Right kidney (tissue), 1 donor: ENCODE measurements at regions not wholly inside any gene's neighbourhood (a gene's known extent, or its start where the extent isn't known, plus 50 kb on each side); places are given as distances from the start of the nearest gene placed in this dataset.
"Not testable (repeated sequence)": the region's sequence is repeated elsewhere in the genome, so short reads cannot be mapped to it uniquely, and the experiment has no call there.

Experiments used
- DNase-seq: peaks from one replicate; pipeline ENCODE4 v3.0.0-alpha.2; 2016

DNA sequence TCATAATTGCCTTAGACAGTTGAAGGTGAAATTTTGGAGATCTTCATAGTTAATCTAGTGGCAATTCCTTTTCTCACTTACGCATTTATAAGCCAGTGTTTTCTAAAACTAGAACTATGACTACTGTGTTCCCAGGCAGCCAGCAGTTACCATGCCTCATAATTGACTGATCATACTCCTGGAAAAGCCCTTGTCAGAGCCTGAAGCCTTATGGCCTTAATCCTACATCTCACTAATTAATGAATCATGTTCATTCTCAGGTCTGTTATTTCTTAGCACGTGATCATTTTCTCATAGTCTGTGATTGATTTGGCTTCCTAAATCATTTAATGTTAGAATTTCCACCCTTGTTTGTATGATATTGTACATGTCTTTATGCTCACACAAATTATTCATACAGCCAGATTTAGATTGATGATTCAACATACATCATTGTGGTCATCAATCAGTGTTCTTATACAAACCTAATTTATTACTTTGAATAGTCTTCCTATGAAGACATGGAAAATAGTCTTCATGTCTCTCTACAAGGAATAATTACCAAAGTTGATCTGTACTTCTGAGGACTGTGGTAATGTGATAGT is 132.6 kb upstream of the ASCC3 start:
- DNase-seq = no peak

DNA sequence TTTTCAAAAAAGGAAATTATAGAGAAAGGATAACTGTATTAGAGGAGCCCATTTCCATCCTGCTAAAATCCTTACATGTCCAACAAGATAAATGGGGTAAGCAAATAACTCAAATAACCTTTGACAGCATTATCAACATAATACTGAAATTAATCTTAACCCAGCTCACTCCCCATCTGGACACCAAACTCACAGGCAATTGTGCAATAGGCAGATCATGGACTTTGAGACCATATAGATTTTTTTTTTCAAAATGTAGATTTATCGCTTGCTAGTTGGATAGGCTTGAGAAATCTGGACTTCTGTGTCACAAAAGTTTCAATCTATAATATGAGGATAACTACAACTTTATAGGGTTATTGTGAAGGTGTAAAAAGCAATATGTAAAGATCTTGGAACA is 134.4 kb upstream of the ASCC3 start:
- no peak for DNase-seq

DNA sequence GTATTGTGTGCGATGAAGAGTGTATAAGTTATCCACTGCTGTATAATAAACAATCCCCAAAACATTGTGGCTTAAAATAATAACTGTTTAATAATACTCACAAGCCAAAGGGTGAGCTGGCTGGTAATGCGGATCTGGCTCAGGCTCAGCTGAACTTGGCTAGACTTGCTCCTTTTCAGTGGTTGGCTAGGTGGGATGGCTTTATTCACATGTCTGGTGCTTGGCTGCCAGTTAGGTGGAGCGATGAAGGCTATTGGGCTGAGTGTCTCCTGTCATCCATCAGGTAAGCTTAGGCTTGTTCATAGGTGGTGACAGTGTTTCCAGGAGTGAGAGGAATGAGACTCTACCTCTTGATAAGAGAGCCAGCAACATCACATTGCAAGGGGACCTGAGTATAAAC is 135.0 kb upstream of the ASCC3 start:
- no peak for DNase-seq

DNA sequence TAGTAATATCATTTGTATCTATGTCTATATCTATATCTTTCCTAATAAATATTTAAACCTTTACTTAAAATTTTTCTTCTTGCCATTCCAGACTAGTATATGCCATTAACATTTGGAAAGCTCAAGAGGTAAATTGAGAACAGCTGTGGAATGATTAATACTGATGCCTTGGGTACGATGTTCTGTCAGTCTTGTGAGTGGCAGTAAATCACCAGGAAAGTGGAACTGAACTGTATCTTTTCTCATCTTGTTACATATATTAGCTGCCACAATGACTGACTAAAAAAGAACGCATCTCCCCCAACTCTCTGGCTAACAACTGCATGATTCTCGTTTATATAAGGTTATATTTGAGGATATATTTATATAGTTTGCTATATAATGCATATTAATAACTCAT is 137.0 kb upstream of the ASCC3 start:
- DNase-seq = no peak

DNA sequence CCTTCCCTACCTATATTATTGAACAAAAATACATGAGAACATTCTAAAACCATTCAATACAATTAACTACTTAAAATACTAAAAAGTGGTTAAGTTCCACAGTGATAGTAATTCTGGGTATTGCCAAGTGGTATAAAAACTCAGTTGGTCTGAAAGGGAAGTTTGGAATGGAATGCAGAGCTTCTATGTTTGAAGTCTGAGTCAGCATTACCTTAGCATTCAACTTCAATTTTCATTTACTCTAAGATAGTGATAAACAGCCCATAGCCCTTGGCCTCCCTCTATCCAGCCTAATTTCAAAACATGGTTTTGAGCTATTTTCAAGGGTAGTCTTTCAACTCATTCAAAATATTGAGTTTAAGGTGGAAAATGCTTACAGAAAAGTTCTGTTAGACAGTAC is 140.4 kb upstream of the ASCC3 start:
- DNase-seq = no peak

DNA sequence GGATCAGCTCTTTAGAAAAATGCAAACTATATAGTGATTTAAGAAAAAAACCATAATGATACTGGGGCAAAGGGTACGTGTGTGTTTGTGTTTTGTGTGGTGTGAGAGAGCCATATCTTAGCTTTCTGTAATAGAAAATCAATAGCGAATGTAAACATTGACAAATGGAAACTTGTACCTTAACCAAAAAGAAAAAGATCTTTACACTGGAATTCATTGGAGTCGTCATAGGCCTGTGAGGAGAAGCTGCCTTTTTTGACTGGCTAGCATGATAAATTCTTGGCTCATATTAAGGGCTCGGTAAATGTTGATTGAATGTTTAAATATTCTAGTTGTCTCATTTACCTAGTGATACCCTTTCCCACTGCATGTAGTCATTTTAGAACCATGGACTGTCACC is 161.8 kb upstream of the ASCC3 start:
- no peak for DNase-seq

DNA sequence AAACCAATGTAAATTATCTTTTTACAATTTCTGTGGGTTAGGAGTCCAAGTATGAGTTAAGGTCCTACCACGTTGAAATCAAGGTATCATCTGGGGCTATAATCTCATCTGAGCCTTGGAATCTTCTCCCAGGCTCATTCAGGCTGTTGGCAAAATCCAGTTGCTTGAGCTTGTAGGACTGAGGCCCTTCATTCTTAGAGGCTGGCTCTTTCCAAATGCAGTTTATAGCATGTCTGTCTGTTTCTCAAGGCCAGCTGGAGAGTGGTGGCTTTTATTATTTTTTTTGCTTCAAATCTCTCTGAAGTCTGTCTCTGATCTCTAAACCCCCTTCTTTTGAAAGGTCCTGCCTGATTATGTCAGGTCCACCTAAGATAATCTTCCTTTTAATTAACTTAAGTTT is 177.2 kb upstream of the ASCC3 start:
- no peak for DNase-seq

DNA sequence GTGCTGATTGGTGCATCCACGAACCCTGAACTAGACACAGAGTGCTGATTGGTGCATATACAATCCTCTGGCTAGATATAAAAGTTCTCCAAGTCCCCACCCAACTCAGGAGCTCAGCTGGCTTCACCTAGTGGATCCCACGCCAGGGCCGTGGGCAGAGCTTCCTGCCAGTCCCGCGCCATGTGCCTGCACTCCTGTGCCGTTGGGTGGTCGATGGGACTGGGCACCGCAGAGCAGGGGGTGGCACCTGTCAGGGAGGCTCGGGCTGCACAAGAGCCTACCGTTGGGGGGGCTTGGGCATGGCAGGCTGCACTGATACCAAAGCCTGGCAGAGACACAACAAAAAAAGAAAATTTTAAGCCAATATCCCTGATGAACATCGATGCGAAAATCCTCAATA is 185.4 kb upstream of the ASCC3 start:
- no peak for DNase-seq

DNA sequence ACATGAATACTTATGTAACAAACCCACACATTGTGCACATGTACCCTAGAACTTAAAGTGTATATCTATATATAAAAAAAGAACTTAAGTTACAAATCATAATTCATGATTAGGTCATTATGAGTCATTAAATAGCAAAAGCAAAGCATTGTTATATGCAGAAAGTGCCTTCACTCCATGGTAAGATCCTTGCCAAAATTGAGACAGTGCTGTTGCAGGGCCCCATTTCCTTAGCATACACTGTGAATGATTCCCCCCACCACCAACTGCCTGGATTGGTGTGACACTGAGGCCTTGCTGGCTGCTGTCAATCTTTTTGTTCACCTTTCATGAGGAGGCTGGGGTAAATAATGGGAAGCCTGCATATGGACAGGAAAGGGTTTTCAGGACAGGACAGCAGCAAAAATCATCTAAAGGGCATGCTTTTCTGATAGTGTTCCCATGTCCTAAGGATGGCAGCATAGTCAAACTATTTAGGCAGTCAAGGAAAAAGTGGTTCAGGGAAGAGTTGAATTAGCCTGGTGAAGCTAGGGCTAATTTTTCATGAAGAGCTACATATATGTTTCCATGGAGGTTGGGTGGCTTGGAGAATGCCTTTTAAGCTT is 188.2 kb upstream of the ASCC3 start:
- DNase-seq = no peak

DNA sequence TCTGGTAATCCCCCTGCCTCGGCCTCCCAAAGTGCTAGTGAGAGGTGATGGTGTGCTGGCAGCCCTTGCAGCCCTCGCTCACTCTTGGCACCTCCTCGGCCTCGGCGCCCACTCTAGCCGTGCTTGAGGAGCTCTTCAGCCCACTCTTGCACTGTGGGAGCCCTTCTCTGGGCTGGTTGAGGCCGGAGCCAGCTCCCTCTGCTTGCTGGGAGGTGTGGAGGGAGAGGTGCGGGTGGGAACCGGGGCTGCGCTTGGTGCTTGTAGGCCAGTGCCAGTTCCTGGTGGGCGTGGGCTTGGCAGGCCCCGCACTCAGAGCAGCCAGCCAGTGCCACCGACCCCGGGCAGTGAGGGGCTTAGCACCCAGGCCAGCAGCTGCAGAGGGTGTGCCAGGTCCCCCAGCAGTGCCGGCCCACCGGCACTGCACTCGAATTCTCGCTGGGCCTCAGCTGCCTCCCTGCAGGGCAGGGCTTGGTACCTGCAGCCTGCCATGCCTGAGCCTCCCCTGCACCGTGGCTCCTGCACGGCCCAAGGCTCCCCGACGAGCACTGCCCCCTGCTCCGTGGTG is 189.0 kb upstream of the ASCC3 start:
- no peak for DNase-seq

DNA sequence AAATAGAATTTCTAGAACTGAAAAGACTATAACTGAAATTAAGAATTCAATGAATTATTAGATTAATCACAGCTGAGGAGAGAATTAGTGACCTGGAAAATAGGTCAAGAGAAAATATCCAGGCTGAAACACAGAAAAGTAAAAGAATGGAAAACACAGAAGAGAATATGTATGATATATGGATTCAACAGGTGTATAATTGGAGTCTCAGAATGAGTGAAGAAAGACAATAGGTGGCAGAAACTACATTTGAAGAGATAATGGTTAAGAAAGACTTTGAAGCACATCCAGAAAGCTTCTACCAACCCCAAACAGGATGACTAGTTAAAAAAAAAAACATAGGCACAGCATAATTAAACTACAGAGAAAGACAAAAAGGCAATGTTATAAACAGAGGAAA is 196.2 kb upstream of the ASCC3 start:
- DNase-seq = no peak

DNA sequence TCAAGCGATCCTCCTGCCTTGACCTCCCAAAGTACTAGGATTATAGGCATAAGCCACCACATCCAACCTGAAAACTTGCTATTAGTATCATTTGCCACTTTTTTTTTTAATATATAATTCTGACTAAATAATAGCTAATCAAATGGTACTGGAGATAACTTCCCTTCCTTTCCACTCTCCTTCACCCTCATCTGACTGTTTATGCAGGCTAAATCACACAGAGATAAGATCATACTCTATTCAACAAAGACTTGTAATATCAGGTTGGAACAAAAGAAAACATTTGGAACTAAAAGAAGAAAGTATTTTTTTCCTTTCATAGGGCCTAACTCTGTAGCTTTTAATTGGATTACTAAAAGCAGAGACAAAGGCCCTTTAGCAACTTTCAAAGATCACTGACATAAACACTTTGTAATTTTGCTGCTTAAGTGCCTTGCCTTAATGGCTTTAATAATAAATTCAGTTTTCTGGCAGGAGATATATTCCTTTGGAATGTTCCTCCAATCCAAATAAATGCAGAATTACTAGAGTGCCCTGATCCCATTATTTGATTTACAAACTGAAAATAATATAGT is 198.7 kb upstream of the ASCC3 start:
- no peak for DNase-seq

DNA sequence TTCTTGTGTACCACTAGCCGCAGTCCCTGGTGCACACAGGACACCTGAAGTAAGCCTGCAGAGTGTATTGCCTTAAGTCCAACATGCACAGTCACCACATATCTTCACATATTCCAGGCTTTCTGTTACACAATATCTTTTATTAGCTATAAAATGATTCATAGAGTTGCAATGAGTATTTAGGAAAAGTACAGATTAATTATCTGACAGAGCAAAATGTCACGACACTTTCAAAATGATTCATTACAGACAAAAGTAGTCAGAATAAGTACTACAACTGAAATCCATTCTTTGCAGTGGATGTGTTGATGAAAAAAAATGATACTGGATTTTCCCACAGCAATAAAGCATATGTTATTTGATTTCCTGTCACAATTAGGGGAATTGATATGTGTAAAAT is 199.5 kb upstream of the ASCC3 start:
- no peak for DNase-seq

DNA sequence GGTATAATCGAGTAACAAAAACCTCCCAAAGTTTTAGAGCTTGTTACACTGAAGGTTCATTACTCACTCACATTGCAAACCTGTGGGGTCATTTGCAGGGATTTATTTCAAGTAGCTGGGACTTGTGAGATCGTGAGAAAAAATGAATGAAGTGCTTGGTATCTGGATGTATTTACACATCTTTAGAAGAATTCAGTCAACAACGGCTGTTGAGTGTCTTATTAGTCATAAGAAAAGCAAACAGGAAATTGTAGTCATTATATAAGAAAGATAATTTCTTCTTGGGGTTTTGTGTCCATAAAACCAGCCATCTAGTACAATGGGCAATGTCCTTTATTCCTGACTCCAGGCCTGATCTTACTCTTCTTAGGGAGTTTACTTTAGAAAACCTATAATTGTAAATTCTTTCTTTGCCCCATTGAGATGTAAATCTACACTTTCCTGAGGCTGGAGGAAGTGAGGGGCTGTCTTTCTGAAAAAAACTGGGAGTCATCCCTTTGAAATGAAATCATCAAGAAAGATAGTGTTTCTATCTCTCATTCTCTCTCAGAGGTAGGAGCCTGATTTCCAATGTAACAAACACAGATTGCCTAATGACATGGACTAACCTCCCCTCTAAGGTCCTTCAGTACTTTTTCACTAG is 202.5 kb upstream of the ASCC3 start:
- no peak for DNase-seq

DNA sequence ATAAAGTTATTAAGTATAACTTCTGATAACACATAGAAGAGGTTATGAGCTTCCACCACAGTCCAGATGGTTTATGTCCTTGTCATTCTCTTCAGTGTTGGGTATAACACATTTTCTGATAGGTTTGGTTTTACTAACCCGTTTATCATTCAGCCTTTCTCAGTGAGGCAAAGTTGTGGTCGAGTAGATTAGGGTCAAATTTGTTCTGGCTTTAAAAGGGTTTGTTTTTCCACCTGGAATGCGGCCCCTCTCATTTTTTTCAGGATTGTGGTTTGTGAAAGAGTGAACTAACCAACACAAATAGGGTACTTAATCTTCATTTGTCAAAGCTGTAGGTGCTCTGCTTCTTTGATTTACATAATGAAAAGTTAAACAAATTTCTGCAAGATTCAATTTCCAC is 204.2 kb upstream of the ASCC3 start:
- DNase-seq = no peak

DNA sequence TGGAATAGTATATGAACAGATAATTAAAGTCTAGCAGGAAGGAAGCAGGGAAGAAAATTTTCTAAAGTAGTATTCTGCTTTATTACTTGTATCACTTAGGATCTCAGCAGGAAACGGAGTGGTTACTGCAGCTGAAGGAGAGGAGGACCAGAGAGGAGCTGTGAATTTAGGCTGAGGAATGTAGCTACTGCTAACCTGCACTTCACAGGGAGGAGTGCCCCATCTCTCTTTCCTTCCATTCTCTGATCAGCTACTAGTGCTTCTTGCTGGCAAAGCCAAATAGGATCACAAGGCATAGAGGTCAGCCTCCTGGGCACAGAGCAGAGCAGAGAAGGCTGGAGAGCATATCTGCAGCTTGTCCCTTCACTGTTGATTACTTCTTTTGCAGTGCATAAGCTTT is 205.3 kb upstream of the ASCC3 start:
- DNase-seq = no peak

DNA sequence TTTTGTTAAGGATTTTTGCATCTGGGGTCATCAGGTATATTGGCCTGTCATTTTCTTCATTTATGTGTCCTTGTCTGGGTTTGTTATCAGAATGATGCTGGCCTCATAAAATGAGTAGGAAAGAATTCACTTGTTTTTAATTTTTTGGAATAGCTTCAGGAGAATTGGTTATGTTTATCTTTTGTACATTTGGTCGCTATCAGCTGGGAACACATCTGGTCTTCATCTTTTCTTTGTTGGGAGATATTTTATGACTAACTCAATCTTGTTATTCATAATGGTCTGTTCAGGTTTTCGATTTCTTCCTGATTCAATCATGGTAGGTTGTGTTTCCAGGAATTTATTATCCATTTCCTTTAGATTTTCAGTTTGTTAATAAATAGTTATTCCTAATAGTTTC is 207.5 kb upstream of the ASCC3 start:
- DNase-seq = no peak

DNA sequence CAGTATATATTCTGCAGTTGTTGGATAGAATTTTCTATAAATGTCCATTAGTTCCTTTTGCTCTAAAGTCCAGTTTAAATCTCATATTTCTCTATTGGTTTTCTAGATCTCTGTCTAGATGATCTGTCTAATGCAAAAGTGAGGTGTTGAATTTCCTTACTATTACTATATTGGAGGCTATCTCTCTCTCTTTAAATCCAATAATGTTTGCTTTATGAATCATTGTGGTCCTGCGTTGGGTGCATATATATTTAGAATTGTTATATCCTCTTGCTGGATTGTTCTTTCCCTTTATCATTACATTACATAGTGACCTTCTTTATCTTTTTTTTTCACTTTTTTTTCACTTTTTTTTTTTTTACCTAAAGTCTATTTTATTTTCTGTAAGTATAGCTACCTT is 208.5 kb upstream of the ASCC3 start:
- no peak for DNase-seq

DNA sequence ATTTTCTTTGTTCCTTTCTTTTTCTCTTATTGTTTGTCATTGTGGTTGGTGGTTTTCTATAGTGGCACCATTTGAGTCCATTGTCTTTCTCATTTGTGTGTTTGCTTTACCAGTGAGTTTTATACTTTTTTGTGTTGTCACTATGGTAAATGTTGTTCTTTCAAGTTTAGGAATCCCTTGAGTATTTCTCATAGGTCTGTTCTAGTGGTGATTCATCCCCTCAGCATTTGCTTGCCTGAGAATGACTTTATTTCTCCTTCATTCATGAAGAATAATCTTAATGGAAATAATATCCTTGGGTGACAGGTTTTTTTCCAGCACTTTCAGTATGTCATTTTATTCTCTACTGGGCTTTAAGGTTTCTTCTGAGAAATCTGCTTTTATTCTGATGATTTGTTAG is 209.2 kb upstream of the ASCC3 start:
- DNase-seq = no peak

DNA sequence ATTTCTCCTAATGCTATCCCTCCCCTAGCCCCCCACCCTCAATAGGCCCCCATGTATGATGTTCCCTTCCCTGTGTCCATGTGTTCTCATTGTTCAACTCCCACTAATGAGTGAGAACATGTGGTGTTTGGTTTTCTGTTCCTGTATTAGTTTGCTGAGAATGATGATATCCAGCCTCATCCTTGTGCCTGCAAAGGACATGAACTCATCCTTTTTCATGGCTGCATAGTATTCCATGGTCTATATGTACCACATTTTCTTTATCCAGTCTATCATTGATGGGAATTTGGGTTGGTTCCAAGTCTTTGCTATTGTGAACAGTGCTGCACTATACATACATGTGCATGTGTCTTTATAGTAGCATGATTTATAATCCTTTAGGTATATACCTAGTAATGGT is 217.5 kb upstream of the ASCC3 start:
- DNase-seq = not testable (repeated sequence)

DNA sequence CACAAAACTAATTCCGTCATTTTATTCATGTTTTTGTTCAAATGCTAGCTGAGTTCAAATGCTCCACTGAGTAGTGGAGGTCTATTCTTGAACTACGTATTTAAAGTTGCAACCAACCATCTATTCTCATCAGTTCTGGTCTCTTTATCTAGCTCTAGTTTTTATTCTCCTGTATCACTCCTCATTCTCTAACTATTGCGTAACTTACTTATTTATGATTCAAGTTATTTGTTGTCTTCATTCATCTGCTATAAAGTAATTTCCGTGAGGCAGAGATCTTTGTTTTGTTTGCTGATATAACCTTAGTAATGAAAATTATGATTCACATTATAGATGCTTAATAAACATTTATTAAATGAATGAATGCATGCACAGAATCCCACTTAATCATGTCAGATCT is 221.6 kb upstream of the ASCC3 start:
- no peak for DNase-seq

DNA sequence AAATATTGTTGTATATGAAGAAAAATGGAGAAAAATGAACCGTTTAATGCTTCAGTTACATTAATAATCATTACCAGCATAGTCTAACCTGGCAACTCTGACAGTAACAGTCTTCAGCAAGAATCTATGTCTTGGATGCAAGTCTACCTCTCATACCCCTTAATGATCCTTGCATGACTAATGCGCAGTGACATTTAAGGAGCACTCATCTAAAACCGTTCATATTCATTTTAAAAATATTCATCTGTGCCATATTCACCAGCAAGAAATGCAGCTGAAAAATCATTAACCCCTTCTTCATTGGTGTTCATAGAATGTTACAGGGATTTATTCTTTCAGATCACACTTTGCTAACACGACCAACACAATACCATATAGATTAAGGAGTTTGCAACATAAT is 227.2 kb upstream of the ASCC3 start:
- DNase-seq = no peak

DNA sequence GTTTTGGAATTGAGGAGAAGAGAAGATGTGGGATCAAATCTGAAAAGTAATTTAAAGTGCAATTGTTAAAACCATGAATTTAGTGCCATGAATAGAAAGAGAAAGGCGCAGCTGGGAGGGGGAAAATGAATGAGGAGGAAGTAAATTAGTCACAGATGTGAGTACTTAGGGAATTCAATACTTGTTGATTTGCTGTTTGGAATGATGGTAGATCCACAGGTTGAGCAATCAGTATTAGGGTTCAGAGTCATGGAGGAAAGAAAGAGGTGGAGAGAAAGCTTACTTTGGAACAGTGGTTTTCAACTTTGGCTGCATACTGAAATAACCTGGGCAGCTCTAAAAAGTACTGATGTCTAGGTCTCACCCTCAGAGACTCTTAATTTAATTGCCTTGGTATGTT is 229.7 kb upstream of the ASCC3 start:
- no peak for DNase-seq
